NCI-H2196 treated with DMSO at 0.1 percent for 48 hours (cell line): ENCODE measurements at regions not wholly inside any gene's neighbourhood (a gene's known extent, or its start where the extent isn't known, plus 50 kb on each side); places are given as distances from the start of the nearest gene placed in this dataset.
A peak's percentile ranks its signal among the peaks of the same experiment; 100 is the strongest.

Experiments
- DNase-seq: peaks from one replicate; lab custom pipeline; 2025; ENCODE audit not compliant: unreplicated experiment; lab: John Stamatoyannopoulos, UW

DNA sequence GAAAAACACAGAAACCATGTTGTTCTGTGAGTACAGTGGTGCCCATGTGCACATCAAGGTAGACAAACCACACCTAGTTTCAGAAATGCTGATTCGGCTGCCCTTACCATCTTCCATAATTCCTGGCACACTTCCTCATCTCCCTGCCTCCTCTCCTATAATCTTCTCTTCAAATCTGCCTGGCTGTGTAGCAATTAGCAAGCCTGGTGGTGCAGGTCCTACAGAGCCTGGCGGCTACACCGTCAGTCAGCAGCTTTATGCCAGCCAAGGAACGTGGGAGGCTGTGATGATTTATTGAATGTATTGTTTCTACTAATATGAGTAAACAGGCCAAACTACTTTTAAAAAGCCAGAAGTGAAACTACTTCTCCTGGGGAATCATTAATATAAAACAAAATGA lies 106.8 kb downstream of the SEMA6D start:
- no peak for DNase-seq

DNA sequence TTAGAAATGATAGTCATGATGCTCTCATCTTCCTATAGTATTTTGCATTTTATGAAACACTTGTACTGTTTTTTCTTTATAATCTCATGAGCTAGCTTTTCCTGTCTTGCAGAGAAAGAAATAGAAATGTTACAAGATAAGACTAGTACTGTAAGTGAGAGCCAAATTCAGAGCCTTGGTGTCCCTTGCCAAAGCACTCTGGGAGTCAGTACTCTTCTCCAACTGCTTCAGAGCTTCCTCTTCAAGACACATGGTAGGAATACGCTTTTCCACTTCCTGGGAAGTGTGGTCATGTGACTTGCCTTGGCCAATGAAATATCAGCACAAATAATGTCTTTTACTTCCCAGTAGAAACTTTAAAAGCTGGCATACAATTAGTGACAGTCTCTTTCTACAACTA lies 112.4 kb downstream of the SEMA6D start:
- DNase-seq: no peak

DNA sequence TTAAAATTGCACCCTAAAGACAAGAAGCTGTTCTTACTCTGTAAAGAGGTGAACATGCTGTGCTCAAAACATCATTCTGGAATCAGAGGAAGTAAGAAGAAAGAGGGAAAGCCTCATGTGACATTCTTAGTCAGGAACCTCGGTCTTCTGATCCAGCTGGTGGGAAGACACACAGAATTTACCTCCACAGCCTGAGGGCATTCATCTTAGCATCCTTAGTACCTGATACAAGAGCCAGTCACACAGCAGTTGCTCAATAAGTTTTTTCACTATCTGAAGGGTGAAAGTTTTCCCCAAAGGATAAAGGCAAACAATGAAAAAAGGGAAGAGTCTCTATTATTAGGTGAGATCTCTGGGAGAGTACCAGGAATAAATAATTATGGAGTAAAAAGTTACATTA lies 116.8 kb downstream of the SEMA6D start:
- no peak for DNase-seq

DNA sequence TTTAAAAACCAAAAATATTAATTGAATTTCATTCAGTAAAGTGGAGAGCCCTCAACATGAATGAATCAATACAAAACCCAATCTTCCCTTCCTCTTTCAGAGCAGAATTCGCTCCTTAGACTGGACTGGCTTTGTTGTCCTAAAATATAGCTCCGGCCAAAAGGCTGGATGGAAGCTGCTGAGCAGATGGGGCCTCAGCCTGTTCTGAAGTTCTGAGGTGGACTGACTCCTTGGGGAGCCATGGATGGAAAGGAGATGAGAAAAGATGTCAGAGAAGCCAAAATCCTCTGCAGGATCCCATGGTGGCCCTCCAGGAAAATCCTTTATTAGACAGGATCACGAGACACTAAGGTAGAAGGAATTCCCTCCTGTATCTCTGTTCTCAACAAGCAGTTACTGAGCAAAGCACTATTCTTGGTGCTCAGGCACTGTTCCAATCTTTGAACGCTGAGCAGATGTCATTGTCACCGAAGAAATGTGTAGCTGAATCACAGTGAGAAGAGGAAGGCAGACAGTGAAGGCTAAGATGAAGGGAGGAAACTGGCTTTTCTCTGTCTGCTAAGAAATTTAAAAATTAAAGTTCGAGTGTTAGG lies 122.0 kb downstream of the SEMA6D start:
- no peak for DNase-seq

DNA sequence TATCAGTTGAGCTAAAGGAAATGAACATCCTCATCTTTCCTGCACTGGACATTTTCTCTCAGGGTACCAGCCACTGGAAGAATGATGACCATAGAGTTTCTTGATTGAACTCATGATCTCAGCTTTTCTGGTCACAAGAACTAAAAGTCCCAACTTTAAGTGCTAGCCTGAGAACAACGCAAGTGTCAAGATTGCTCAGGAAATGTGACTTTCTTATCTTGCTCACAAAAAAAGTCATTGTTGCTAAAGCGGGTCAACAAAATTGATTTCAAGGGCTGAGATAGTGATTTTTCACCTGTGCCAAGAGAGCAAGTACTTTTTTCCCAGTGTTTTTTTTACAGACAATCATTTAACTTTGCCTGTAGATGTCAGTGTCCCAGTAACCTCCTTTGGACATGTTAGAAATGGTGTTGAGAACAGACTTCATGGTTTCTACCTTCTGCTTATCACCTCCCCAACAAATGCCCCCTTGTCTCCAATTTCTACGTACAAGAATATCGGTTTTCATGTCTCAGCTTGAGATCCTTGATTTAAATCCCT lies 125.9 kb downstream of the SEMA6D start:
- no peak for DNase-seq

DNA sequence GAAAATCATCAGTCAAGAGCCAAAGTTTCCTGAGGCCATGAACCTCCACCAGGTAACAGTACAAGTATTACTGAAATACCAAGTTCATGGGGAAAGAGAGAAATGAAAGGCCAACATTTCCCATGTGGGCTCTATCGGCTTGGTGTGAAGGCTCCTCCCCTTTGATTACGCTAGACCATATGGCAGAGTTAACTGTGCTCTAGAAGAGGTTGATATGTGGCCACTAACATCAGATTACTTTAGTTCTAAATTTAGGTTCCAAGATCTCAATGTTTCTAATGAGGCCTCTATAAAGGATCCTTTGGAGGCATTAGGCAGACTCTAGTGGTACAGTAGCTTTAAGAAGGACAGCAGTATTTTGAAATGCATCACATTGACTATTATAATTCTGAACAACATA lies 127.1 kb downstream of the SEMA6D start:
- DNase-seq: no peak

DNA sequence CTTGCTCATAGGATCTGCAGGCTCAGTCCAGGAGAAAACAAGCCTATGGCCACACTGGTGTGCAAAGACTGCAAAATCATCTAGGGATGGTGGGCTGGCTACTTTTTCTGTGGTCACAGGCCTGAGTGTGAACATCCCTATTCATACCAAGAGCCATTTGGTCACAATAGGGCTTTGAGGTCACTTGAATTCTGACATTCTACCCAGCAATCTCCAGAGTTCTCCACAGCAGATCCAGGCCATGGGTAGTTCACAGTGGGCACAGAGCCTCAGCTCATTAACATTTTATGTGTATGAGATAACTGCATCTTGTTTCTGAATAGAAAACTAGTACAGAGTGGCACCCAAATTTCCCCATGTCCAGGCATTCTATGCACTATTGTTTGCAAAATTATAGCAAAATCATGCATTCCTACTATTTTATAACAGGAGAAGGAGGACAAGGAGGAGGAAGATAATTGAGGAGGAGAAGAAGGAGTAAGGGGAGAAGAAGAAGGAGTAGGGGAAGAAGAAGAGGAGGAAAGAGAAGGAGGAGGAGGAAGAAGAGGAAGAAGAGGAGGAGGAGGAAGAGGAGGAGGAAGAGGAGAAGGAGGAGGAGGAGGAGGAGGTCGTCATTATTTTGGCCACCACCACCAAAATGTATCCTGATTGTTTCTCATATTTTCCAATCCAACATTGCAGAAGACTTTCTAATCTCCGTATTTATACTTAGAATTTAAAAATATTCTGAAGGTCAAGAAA lies 129.0 kb downstream of the SEMA6D start:
- DNase-seq: no peak

DNA sequence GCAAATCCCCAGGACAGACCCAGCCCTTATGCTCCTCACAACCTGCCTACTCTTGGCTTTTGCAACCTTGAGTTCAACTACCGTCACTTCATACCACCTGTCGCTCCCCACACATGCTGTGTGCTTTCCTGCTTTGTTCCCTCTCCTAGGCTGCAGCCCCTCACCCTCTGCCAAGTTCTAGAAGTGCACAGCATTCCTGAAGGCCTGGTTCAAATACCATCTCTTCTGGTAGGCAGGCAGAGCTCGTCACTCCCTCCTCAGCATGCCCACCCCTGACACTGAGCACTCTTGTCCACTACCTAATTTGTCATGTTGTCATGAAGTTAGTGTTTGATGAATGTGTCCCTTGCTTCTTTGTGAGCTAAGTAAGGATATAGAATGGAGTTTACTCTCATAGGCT lies 129.6 kb downstream of the SEMA6D start:
- DNase-seq: no peak

DNA sequence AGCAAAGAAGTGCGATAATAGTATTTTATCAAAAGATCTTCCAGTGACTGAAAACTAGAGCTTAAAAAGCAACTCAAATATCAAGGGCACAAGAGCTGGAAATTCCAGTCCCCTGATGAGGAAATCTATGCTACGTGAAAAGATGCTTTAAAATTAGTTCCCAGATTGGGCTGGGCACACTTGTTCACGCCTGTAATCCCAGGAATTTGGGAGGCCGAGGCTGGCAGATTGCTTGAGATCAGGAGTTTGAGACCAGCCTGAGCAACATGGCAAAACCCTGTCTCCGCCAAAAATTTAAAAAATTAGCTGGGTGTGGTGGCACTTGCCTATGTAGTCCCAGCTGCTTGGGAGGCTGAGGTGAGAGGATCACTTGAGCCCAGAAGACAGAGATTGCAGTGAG lies 138.8 kb downstream of the SEMA6D start:
- no peak for DNase-seq

DNA sequence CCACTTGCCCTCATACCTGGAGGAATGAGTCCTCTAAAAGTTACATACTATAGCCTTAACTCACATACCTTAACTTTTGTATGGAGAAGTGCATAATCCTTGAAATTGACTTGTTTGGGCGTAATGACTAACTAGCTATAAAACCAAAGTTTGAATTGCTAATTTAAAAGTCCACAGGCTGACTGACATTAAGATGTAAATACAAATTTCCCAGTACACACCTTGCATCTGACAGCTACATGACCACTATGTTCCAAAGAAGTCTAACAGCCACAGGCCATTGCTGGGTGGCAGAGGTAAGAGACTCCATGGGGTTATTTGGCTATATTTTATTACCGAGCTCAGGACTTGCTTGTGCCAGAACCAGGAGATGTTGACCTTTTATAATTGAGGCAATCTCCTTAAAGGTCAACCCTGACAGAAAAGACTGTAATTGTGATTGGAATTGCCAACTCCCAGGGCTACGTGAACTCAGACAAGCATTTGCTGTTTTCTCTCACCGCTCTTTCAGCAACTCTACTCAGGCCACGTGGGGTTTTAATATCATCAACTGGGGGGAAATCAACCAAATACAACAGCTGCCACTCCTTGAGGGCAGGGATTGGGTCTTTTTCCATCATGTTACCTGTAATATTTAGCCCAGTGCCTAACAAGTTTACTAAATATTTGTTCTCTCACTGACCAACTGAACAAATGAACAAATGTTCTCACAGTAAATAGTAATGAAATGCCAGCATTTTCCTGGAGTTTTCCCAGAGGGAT lies 139.9 kb downstream of the SEMA6D start:
- DNase-seq: no peak

DNA sequence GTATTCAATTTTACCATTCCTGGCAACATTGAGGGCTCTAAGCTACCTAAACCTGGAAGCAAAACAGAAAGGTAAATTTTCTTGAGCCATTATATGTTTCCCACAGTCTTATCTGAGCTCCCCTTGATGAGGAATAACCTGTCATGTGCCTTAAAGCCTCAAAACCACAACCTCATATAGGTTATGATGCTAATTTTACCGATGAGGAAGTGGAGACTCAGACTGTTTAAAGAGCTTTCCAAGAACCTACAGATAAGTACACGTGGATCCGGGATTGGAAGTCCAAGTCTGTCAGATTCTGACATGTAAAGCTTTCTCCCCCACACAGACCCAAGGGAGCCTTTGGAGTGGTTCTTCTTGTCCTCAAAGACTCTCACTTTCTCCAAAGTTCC lies 140.5 kb downstream of the SEMA6D start:
- DNase-seq: no peak

DNA sequence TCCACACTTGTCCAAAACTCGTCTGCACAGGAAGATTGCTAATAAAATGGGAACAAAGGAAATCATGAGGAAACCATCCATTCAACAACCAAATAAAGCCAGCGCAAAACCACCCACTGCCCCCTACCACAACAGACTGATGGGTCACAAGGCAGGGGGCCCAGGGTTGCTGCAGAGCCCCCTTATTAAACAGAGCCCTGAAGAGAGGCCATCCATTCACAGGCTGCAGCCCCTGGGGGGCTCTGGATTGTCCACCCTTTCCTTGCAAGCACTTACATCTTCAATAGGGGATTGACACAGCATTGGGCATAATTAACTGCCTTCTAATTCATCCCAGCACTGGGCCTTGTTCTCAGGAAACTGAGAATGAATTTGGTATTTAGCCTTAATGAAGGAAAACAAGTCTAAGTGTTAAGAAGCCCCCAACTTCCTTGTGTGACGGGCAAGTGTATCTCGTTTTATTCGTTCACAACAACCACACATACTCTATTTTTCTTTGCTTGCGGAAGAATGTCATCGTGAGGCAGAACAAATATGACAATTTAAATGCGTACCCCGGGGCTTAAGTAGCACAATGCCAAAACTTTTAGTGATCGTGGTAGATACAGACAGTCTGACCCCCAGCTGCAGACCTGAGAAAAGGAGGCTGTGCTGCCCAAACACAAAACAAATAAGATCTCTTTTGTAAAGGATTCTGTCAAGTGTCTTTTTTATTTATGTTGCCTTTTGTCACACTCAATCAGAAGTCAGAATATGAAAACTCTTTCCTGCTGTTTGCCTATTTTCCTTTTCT lies 144.0 kb downstream of the SEMA6D start:
- DNase-seq: no peak

DNA sequence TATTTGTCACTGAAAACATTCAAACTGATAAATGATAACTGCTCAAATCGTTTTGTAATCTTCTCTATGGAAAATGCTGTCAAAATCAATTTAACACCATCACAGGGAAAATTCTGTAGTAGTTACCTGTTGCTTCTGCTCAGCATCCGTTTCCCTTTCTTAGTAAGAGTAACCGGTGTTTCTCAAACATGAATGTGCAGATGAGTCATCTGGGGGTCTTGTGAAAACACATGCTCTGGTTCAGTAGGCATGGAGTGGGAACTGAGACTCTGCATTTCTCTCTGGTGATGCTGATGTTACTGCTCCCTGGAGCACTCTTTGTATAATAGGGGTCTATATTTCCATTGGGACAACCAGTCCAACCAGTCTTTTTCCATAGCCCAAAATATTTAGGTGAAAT lies 145.1 kb downstream of the SEMA6D start:
- no peak for DNase-seq

DNA sequence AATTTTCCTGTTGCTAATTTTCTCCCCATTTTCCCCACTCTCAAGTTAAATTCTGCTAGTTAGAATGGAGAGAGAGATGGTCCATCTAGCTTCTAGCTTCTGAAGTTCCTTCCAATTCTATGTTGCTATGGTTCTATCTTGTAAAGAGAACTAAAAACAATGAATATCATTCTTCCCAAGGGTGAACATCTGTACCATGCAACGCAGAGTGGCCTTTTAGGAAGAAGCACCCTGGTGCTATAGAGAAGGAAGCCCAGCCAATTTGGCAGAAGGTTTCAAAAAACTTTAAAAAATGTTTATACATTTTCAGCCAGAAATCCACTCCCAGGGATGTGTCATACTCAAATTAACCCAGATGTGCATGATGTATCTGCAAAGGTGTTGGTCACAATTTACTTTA lies 149.1 kb downstream of the SEMA6D start:
- DNase-seq: no peak

DNA sequence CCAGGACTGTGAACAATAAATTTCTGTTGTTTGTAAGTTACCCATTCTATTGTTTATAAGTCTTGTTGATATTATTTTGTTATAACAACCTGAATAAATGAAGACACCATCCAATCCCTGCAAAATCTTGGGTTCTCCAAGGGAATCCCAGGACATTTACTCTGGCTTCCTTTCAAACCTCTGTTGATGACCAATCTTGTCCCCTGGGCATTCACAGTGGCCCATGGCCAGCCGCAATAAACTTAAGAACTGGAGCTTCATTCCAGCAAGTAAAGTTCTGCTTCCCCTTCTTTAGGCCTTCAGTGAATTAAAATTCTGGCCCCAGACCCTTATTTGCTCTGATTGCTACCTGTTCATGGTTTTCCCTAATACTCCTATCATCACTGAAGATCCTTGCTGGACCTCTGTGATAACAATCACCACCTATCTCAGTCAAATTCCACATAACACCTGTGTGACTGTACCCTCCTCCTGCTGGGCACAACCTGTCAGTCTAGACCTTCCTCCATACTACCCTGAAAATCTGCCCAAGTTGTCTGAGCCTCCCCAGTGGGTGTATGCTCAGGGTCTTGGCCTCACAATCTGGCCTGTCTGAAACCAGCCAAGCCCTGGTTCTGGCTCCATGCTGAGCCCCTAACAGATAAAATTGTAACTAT lies 153.1 kb downstream of the SEMA6D start:
- no peak for DNase-seq

DNA sequence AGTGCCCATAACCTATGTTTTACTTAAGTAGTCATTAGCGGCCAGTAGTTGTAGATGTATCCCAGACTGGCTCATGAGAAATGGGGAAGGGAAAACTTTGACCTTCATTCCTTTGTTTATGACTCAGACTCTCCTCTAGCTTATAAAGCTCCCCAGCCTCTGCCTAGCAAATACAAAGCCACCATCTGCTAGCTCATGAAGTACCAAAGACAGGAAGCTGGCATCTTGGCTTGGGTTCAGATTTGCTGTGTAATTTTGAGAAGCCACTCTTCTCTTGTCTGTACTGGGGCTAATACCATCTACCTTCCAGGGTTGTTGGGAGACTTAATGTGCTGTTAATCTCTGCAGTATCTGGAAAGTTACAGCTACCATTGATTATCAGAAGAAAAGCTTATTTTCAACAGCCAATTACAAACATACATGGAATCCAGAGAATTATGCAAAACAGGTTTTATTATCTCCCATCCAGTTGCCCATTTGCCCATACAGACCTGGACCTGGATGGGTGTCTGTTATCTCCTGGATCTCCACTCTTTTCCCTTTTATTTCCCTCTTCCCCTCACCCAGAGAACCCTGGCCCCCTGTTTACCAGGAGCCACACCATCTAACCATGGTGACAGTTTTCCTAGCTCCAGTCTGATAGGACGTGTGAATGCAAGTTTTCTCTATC lies 153.8 kb downstream of the SEMA6D start:
- DNase-seq: peak; percentile 45

DNA sequence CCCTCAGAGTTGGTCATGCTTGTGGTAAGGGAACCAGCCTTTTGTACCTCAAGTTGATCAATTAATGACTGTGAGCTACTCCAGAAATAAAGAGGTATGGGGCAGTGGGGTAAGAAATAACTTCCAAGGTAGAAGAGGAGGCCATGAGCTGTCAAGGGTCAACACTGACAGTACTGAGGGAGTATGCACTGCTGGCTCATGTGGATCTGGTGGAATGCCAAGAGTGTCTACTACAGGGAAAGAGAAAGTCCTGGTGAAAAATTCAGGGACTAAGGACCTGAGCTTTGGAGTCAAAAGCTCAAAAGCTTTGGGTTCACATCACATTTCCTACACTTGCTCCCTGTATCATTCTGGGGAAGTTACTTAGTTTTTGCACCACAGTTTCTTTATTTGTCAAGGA lies 154.9 kb downstream of the SEMA6D start:
- no peak for DNase-seq

DNA sequence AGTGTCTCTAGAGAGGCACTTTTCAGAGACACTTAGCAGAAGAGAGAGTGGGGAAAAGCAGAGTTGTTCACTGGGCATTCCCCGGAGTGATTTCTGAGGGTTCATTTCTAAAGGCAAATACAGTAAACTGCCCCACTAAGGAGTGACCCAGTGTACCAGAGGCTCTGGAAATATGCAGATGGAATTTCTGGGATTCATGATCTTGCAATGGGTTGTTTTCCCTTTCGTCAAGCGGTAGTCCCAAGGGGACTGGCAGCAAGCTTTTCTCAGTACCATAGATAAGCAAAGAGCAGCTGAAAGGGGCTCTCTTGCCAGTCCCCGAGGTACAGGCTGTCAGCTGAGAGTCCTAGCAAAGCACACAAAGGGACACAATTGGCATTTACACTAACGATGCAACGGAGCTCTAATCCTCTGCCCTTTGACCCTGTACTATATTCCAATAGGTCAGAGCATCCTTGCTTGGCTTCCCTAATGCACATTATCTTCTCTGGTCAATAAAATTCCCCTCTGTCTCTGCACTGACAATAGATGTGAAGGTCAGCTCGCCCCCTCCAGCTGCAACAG lies 155.6 kb downstream of the SEMA6D start:
- no peak for DNase-seq

DNA sequence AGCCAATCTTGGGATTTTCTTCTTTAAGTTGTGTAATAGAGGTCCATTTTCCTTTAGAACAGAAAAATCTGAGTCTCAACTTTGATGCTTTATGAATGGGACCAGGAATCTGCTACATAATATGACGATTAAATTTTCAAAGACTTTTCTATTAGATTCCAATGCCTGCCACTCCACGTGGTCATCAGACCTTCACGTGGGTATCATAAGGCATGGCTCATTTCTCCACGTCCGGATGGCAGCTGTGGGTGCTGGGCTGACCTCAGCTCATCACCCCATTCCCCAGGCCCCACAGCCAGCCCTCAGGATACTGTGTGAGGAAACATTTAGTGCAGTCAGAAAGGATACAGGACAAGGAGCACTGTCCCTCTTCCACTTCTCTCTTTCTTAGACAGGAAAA lies 159.7 kb downstream of the SEMA6D start:
- no peak for DNase-seq

DNA sequence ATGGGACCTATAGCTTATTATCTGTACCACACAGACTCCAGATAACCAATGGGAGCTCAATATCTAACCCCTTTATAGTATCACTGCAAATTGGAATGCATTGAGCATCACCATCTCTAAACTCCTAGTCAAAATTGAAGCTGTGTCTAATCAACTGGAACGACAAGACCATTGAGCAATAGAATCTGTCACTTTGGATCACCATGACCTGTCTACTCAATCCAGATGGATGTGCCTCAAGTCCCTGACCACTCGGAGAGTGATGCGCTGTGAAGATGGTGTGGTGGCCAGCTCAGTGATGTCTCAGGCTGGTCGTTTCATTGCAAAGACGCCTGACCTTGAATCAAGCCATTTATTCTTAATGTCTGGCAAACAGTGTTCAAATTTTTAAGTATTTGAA lies 160.5 kb downstream of the SEMA6D start:
- DNase-seq: no peak
